GM21529 (cell line): ENCODE measurements at regions not wholly inside any gene's neighbourhood (a gene's known extent, or its start where the extent isn't known, plus 50 kb on each side); places are given as distances from the start of the nearest gene placed in this dataset.

ENCODE experiments used
- ATAC-seq: cut with Tn5 transposase; IDR thresholded peaks from one replicate; pipeline ENCODE4 v1.9.1; 2021; ENCODE audit not compliant: unreplicated experiment

DNA sequence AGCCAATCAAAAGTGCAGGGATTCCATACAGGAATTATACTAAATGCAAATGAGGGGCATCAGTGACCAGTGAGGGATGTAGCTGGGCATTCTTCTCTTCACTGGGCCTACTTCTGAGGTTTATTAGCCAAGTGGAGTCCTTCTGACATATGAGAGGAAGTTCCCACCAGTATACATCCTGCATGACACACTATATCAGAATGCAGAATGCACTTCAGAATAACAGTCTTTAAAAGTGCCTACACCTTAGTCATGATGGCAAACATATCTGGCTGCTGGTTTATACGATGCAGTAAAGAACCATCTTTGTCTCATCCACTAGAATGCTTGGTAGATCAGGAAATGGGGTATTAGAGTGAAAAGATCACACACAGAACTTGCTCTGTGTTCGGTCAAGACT, 180.3 kb upstream of the PPARGC1A start:
- no peak for ATAC-seq

DNA sequence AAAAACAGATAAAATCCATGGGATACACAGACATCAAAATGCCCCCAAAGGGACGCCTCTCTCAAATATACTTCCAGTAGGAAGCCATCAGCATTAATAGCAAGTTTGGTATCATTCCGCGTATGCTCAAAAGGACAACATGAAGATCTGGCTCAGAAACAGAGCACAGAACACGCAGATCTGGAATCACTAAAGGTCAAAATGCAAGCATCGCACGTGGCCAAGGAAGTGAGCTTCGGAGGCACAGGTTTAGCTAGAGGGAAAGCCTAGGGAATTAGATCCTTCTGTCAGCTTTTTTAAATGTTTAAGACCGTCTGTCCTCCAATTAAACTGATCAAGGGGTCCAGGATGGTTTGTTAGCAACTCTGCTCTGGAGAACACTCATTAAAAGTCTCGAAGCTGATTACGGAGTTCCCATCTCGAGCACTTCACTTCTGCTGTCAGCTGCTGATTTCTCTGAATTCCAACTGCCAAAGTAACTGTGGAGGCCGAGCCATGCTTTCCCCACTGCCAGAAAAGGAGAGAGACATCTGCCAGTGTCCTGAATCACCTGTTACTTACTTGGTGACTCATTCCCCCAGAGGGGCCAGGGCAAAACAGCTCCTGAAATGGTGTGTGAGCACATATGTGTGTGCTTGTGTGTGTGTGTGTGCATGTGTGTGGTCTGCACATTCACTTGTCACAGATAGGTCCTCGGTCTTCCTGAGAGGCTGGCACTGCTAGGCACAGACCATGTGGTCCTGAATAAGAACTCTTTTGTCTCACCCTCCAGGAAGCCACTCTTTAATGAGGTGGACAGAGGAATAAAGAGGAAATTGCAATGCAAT, 177.7 kb upstream of the PPARGC1A start:
- no peak for ATAC-seq

DNA sequence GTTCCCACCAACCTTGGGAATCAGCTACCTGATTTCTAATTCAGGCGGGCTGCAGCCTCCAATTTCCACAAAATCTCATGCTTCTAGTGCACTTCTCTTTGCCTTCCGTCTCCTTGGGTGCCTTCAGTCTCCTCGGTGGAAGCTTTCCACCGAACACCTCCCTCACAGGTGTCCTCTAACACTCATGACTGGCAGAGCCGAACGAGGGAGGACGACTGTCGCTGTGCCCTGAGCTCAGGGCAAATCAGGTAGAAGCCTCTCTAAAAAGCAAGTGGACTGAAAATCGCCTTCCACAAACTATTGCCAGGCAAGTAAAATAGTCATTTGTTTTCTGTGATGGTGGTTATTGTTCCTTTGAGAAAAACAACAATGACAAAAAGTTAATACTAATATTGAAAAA, 176.1 kb upstream of the PPARGC1A start:
- ATAC-seq: no peak

DNA sequence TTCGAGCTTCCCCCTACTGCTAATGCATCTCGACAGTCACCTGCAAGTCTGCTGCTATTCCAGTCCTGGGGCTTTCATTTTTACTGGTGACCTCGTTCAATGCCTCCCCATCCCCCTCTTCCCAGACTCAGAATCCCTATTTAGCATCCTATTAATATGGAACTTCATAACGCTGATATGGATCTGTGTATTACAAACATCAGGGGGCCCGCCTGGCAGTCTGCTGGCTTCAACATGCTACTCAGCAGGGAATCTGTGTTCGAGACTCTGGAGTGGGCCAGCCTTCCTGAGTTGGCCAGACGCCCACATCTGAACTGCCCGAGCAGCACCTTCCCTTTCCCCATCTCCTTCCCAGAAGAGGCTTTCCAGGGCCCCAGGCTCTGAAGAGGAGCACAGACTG, 173.9 kb upstream of the PPARGC1A start:
- ATAC-seq: no peak

DNA sequence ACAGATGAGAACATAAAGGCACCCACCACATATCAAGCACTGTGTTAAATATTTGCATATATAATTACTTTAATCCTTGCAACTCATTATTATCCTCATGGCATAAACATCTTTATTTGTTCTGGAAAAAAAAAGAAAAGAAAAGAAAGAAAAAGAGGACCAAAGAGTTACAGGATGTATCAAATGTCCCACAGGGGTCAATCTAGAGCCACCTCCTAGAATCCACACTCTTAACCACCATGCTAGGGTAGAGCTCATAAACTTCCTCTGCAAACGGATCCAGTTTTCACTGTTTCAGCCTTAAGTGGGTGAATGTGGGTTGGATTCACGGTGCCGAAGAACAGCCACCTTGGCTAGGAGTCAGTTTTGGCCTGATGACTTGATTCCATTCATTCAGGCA, 171.1 kb upstream of the PPARGC1A start:
- no peak for ATAC-seq

DNA sequence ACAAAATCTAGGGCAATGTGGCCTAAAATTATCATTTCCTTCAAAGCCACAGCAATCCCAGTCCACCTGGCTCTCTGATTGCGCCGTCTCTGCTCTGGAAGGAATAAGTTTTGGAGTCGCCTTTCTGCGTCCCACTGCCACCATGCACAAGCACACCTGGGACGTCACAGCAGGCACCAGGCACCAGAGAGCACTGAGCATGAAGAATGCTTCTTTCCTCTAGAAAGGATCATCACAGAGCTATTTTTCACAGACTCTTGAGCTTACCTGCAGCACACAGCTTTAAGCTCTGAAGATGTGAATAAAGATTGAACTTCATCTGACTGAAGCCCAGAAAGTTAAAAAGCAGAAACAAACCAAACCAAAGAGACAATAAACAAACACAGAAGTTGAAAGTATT, 170.0 kb upstream of the PPARGC1A start:
- no peak for ATAC-seq

DNA sequence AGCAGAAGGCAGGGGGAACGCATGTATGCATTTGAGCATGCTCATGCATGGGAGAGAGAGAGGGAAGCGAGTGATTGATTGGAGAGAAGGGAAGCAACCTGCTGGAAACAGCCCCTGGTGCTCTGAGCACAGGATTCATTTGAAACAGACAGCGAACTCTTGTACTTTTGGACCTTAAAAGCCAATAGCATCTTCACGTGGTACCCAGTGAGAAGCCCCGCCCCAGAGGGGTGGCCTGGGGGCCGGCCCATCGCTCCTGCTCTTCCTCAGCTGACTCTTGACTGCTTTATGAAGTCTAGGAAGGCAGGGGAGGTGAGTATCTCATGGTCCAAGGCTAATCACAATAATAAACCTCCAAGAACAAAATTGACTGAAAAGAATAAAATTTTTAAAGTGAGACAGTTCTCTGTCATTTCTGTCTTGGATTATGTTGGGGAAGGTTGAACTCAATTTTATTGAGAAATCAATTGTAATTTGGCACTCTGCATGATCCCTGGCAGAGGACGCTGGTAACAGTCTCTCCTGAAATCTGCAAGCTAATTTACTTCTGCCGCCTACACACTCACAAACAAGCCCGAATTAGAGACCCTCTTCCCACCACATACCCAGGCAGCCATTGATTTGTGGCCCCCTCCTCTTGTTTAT, 168.2 kb upstream of the PPARGC1A start:
- no peak for ATAC-seq

DNA sequence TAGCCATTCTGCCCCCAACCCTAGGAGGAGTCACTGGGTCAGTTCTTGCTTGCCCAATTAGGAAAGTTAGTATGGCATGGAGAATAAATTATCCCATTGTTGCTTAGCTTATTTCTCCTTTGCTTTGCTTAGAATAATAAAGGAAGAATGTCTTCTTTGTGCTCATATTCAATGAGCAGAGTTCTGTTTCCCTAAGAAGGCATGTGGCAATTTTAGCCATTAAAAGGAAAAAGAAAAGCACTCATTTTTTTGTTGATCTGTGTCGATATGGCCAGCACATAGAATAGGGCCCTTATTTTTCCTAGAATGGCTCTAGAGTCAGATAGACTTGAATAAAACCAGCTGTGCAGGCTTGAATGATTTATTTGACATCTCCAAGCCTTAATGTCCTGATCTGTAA, 166.4 kb upstream of the PPARGC1A start:
- ATAC-seq: no peak

DNA sequence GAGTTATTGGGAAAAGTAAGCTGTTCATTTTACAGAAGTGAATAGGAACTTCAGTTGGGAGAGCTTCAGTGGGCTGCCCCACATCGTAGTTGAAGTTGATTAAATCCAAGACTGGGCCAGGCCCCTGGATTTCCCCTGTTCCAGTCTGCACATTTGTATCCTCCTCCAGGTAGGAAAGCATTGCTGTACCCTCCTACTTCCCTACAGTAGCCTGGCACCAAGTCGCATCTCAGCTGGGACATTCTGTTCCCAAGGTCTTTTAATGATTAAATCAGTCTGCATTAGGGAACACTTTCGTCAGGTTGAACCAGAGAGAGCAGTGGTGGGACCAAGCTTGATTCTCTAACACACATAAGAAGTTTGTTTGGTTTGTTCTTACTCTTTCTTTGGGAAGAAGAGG, 165.8 kb upstream of the PPARGC1A start:
- no peak for ATAC-seq

DNA sequence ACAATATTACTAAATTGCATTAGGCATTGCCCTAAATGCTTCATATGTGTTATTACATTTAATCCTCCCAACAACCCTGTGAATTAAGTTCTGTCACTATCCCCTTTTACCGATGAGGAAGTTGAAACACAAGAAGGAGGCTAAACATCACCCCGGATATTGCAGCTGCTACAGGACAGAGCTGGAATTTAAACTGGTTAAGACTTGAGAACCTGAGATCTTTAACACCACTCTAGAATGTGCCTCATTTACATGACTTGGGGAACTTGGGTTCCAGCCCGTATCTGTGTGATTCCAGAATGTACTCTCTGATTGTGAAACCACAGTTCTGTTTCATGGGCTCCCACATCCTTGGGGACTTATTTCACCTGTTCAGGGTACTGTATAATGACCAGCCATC, 165.1 kb upstream of the PPARGC1A start:
- no peak for ATAC-seq

DNA sequence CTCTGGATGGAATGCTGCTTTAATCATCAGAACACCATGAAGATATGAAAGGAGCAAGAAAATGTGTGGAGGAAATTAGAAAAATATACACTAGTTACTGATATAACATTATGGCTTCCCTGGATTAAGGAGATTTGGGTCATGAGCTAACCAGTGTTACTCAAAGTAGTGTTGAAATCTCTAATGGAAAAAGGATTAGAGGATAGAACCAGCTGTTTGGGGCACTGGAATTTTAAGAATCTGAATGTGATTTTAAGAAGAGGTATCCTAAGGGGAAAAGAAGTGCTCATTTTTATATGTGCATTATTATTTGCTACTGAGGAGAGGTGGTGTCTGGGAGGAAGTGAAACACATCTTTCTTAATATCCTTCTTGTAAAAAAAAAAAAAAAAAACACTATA, 164.1 kb upstream of the PPARGC1A start:
- no peak for ATAC-seq

DNA sequence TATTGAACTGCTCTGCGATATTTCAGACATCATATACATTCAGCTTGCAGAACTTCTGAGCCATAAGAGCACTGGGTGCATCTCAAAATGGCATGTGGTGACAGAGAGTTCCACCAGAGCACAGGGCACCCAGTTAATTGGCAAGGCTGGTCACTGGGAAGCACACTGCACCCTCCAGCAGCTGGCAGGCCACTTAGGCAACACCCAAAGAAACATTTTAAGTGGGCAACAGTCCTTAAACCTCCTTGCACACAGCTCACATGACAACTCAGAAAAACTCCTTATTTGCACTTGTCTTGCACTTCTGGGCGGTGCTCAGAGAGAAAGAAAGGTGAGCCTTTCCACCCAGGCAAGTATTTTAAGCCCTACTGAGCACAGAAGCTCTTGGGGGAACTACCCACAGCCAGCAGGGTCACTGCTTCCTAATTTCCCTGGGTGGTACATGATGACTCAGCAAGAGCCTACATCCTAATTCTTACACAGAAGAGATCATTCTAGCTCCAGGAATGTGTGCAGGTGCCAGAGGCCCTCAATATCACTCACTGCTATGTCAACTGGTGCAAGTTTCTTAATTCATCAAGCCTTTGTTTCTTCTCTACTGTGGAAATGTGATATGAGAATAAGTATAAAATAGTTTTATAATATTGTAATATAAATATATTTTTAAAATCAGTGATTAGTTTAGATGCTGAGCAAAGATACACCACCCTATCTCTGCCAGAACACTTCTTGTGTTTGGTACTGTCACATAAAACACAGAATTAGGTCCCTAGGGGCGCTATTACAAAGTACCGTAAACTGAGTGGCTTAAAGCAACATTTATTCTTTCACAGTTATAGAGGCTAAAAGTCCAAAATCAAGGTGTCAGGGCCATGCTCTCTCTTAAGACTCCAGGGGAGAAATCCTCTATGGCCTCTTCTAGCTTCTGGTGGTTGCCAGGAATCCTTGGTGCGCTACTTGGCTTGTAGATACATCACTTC, 155.1 kb upstream of the PPARGC1A start:
- no peak for ATAC-seq

DNA sequence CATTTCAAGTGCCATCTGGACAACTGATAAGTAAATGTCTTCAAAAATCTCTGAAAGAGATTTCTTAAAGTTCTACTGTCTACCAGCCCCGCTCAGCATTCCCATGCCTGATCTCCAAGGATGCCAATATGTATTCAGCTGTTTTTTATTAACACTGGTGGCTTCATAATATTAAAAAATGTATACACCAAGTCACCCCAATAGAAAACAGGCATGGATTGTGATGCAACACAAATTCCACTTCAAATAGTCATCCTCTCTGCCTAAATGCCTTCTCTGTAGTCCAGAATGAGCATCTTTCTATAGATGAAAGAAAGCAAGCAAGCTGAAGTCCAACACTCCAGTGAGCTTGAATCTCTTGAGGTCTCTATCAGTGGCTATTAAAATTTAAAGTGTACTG, 152.2 kb upstream of the PPARGC1A start:
- no peak for ATAC-seq

DNA sequence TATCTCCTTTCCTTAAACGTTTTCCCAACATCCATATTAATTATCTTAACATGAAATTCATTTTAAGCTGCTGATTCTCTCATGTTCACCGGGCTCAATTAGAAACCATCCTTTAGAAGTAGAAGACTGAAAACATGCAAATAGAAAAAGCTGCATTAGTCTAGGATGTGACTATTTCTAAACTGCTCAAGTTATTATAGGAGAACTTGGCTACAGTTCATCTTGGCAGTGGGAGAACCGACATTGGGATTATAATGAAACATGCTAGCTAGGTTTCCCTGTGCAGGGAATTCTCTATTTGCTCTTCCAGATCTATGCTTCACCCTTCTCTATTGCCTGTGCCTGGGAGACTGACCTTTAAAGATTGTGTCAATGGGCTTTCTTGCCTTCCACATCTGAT, 151.0 kb upstream of the PPARGC1A start:
- ATAC-seq: no peak

DNA sequence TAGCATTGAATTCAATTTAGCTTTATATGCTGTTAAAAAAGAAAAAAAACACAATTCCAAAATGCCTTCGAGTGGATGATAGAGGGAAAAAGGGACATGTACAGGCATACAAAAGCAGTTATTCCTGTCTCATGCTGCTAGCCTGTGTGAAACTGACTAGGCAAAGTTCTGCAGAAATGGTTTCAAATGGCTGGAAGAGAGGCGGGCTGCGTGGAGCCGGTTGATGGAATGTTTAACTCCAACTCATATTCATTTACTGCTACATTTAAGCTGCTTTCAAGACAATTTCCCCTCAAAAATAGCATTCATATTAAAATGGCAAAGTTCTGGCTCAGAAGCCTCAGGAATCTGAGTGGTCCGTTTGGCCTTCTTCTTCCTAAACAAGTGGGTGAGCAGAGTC, 143.8 kb upstream of the PPARGC1A start:
- no peak for ATAC-seq

DNA sequence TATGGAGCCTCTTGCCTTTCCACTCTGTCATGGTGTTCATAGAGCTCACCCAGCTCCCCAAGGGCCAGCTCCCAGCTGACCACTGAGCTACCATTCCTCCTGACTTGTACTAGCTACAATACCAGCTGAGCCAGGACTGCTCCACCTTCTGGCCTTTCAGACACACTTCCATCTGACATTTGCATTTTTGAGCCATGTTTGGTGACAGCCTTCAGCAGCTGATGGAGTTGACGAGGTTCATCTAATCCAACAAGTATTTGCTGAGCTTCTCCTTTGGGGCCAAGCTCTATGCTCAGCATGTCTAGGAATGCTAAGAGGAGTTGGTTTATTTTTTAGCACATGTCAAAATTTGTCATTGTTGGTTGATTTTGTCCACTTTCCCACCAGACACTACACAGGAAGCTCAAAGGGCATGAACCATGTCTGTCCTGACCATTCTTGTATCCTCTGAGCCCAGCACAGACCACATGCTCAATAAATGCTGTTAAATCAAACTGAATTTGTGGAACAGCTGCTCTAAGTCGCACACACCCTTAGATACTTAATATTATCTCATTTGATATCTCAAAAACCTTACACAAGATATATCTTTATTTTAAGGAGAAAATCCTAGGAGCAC, 142.6 kb upstream of the PPARGC1A start:
- ATAC-seq: no peak

DNA sequence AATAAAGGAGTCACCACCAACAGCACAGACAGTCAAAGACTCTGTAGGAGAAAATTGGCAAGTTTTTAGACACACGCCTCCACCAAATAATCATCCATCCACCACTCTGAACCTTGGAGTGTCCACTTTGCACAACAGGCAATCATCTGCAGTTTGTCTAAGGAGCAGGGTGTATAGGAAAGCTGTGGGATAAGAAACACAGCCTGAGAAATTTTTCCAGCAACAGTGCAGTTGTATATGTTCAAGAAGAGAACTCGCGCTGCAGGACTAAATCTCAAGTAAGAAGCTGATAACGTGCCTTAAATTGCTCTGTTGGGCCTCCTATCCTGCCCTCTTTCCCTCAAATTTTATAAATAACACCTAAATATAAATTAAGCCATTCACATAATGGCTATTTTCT, 136.7 kb upstream of the PPARGC1A start:
- ATAC-seq: no peak

DNA sequence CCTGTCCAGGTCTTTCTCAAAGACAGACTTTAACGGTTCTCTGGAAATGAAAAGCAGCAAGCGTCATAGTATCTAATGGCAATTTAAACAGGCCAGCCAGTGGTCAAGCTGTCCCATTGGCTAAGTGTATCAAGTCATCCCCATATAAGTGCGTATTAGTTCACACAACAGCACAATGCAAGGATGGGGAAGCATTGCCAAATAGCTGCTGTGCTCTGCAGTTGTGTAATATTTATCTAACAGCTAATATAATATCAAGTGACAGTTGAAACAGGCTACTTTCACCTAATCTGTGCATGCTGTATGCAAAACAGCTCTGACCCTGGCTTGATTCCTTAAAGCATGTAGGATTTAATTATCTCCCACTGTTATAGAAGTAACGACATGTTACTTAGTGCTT, 134.8 kb upstream of the PPARGC1A start:
- ATAC-seq: no peak

DNA sequence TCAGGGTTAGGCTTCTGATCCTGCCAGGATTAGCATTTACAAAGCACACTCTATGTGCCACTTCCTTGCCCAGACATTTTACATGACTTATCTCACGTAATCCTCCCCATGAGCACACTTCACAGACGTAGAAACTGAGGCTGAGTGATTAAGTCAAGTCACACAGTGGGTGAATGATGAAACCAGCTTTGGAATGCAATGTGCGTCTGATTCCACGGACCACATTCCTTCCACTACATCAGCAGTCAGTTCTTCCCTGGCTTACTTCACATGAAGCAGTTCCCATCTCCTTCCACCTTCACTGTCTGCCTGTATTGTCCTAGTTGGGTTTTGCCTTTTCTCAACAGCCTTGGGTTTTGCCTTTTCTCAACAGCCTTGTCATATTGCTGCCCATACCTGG, 134.3 kb upstream of the PPARGC1A start:
- ATAC-seq: no peak

DNA sequence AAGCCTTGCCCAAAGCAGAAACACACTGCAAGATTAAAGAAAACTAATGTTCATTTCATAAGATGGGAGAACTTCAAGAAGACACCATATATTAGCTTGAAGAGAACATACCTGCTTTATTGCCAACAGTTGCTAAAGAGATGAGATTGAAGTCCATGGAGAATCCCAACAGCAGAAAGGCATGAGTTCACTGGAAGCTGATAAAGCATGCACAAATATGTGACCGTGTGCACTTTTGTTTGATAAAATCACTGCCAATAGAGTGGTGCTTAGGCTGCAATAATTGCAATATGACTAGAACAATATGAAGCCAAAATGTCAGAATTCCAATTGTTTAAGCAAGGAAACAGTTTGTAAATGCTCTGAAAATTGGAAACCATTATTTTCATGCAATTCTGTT, 125.9 kb upstream of the PPARGC1A start:
- ATAC-seq: no peak
